ENCODE measurements at regions not wholly inside any gene's neighbourhood (a gene's known extent, or its start where the extent isn't known, plus 50 kb on each side); places are given as distances from the start of the nearest gene placed in this dataset.

- TF ChIP-seq REST (IDR thresholded peaks at IDR 0.05; ENCODE audit: insufficient read depth in 1 of 2, low read depth in 2 of 2, low read length in 2 of 2): no peak
- TF ChIP-seq POLR2AphosphoS5 (IDR thresholded peaks at IDR 0.05; ENCODE audit: low read depth, low read length): no peak
Measured at GRCh38 chr13:100815476-100816046, 141.0 kb upstream of the TMTC4 start.

All from PFSK-1 (cell line).